B cell (primary cell): ENCODE measurements at regions not wholly inside any gene's neighbourhood (a gene's known extent, or its start where the extent isn't known, plus 50 kb on each side); places are given as distances from the start of the nearest gene placed in this dataset.

Source experiments
- ATAC-seq: fragments of 200-7000 bp; cut with Tn5 transposase; one replicate; pipeline ENCODE4 v1.10.0; 2021; ENCODE audit warnings: low read depth, mild to moderate bottlenecking, moderate number of reproducible peaks, moderate library complexity
- CTCF ChIA-PET: fragments of 350-600 bp; sonication (Branson Sonifier 250); formaldehyde crosslinking; loops from one replicate; lab custom pipeline; 2021; ENCODE audit warnings: antibody characterized with exemption, inconsistent platforms; lab: Charles Lee
- POLR2A ChIA-PET: fragments of 350-600 bp; sonication (Branson Sonifier 250); formaldehyde crosslinking; loops from one replicate; lab custom pipeline; 2021; ENCODE audit warnings: antibody characterized with exemption; lab: Charles Lee
- DNase-seq: peaks from one replicate; pipeline ENCODE4 v3.0.0; 2013
- H2AFZ ChIP-seq: 2 replicates; pipeline ENCODE4 v1.6.1; 2012; ENCODE audit warnings: mild to moderate bottlenecking, low read depth, low read length; ENCODE audit not compliant: insufficient read depth, poor library complexity, severe bottlenecking
- H3K27ac ChIP-seq, 2 donors: 1 replicate in 1 of 2; 2 replicates in 1 of 2; pipeline ENCODE4 v1.5.1; 2012 to 2013; ENCODE audit warnings: low read length in 2 of 2, mild to moderate bottlenecking in 2 of 2, moderate library complexity in 1 of 2
- H3K27me3 ChIP-seq, 4 experiments: fragments of 200-600 bp in 1 of 4; sonication (generic) in 1 of 4; replicated peaks in 1 of 4; 1 replicate in 2 of 4; 2 replicates in 2 of 4; pipeline versions ENCODE4 v1.6.1 to v1.7.0; 2013 to 2016; ENCODE audit warnings: low read length in 3 of 4, mild to moderate bottlenecking in 2 of 4, mixed read lengths in 1 of 4, moderate library complexity in 1 of 4; ENCODE audit not compliant: insufficient read depth in 4 of 4, control insufficient read depth in 3 of 4; ENCODE audit errors: control extremely low read depth in 1 of 4
- H3K36me3 ChIP-seq, 2 experiments: replicated peaks in 1 of 2; 1 replicate in 1 of 2; 2 replicates in 1 of 2; pipeline versions ENCODE4 v1.6.1 to v1.7.1; 2013; ENCODE audit warnings: low read length in 1 of 2; ENCODE audit not compliant: insufficient read depth in 2 of 2, control insufficient read depth in 1 of 2; ENCODE audit errors: control extremely low read depth in 1 of 2, extremely low read depth in 1 of 2
- H3K4me1 ChIP-seq, 2 donors: fragments of 200-600 bp in 1 of 2; sonication (generic) in 1 of 2; 1 replicate in 1 of 2; 2 replicates in 1 of 2; pipeline versions ENCODE4 v1.5.1 to v1.6.1; 2013 to 2017; ENCODE audit warnings: low read length in 2 of 2; ENCODE audit not compliant: control insufficient read depth in 2 of 2, insufficient read depth in 2 of 2
- H3K4me2 ChIP-seq: replicated peaks from 2 replicates; pipeline ENCODE3; 2012; ENCODE audit warnings: mild to moderate bottlenecking, low read depth, low read length; ENCODE audit not compliant: poor library complexity, severe bottlenecking
- H3K4me3 ChIP-seq, 5 experiments: fragments of 200-600 bp in 1 of 5; sonication (generic) in 1 of 5; 1 replicate in 3 of 5; 2 replicates in 2 of 5; pipeline versions ENCODE4 v1.5.1 to v1.7.0; 2011 to 2016; ENCODE audit warnings: low read length in 4 of 5, mild to moderate bottlenecking in 4 of 5, low read depth in 2 of 5, control low read depth in 1 of 5, moderate library complexity in 1 of 5; ENCODE audit not compliant: insufficient read depth in 1 of 5; ENCODE audit errors: control extremely low read depth in 1 of 5, extremely low read depth in 1 of 5
- H3K79me2 ChIP-seq: fragments of 200-600 bp; sonication (generic); one replicate; pipeline ENCODE4 v1.6.0; 2016; ENCODE audit warnings: low read length; ENCODE audit not compliant: control insufficient read depth, insufficient read depth
- H3K9ac ChIP-seq: fragments of 200-600 bp; sonication (generic); 2 replicates; pipeline ENCODE4 v1.6.1; 2017; ENCODE audit warnings: mild to moderate bottlenecking, low read length, moderate library complexity
- H3K9me3 ChIP-seq, 3 donors: one replicate each; pipeline versions ENCODE4 v1.6.1 to v1.7.1; 2013; ENCODE audit warnings: low read length in 2 of 3; ENCODE audit not compliant: control insufficient read depth in 2 of 3, insufficient read depth in 1 of 3; ENCODE audit errors: control extremely low read depth in 1 of 3
- H4K20me1 ChIP-seq: 2 replicates; pipeline ENCODE4 v1.6.0; 2012; ENCODE audit warnings: mild to moderate bottlenecking, low read length; ENCODE audit not compliant: insufficient read depth, control insufficient read depth, poor library complexity, severe bottlenecking
- H3K27ac Mint-ChIP-seq: one replicate; pipeline ENCODE4 v1.8.0; 2021; ENCODE audit warnings: mixed read lengths
- H3K27me3 Mint-ChIP-seq: one replicate; pipeline ENCODE4 v1.8.0; 2021; ENCODE audit warnings: mixed read lengths
- H3K4me1 Mint-ChIP-seq: one replicate; pipeline ENCODE4 v1.8.0; 2021; ENCODE audit warnings: mixed read lengths
- H3K4me3 Mint-ChIP-seq: one replicate; pipeline ENCODE4 v1.8.0; 2021; ENCODE audit warnings: mixed read lengths
- H3K9me3 Mint-ChIP-seq: one replicate; pipeline ENCODE4 v1.8.0; 2022; ENCODE audit warnings: mixed read lengths; ENCODE audit not compliant: insufficient read depth
- EZH2 ChIP-seq: IDR thresholded peaks from 2 replicates; pipeline ENCODE4 v1.6.1; 2012; ENCODE audit warnings: borderline replicate concordance, low read depth, mild to moderate bottlenecking, moderate library complexity, low read length; ENCODE audit not compliant: insufficient read depth, poor library complexity, severe bottlenecking
- WGBS: methylation state at CpG from one replicate; pipeline ENCODE4 v1.1.5; 2013; ENCODE audit warnings: missing lambda C conversion rate; ENCODE audit not compliant: insufficient coverage; 5-methylcytosine and 5-hydroxymethylcytosine counted together
- intact Hi-C: fragments of 100-400 bp; cut with micrococcal nuclease; formaldehyde crosslinking; loops from one replicate; pipeline ENCODE4 v1.10.0; 2022
- TF ChIP-seq, protein P1 (sequence below): fragments of 200-600 bp; IDR thresholded peaks from one replicate; pipeline ENCODE4 v1.8.0; 2022; ENCODE audit warnings: antibody characterized with exemption, mild to moderate bottlenecking

GRCh38 chr6:50289366-50289765, 239.6 kb upstream of the DEFB112 start:
- CTCF ChIA-PET = no interaction called here
- Histone ChIP-seq H3K79me2 (no peaks in the 10 kb centered on the region), H3K4me3 (no peak overlapping the region), H4K20me1 (no peaks in the 10 kb centered on the region), H3K4me2 (no peak overlapping the region), H2AFZ (no peak overlapping the region), H3K27ac (no peak overlapping the region), H3K36me3 (no peaks in the 10 kb centered on the region), H3K27me3 (no peaks in the 10 kb centered on the region), H3K9me3 (peaks cover 0 to 4% (median 0%) of the 10 kb centered on the region in 3 donors), H3K4me1 (no peaks in the 10 kb centered on the region), H3K9ac (no peak overlapping the region)
- H3K4me3 Mint-ChIP-seq = no peak overlapping the region
- POLR2A ChIA-PET = no interaction called here
- H3K27ac Mint-ChIP-seq = no peak overlapping the region
- DNase-seq (no peak), ATAC-seq (no peak)
- peaks cover 11% of the 10 kb centered on the region for H3K9me3 Mint-ChIP-seq
- no peaks in the 10 kb centered on the region for H3K4me1 Mint-ChIP-seq
- WGBS = no CpG with 5 or more reads among the region's 1 CpG
- TF ChIP-seq EZH2 = no peak
- TF ChIP-seq, protein P1, sequence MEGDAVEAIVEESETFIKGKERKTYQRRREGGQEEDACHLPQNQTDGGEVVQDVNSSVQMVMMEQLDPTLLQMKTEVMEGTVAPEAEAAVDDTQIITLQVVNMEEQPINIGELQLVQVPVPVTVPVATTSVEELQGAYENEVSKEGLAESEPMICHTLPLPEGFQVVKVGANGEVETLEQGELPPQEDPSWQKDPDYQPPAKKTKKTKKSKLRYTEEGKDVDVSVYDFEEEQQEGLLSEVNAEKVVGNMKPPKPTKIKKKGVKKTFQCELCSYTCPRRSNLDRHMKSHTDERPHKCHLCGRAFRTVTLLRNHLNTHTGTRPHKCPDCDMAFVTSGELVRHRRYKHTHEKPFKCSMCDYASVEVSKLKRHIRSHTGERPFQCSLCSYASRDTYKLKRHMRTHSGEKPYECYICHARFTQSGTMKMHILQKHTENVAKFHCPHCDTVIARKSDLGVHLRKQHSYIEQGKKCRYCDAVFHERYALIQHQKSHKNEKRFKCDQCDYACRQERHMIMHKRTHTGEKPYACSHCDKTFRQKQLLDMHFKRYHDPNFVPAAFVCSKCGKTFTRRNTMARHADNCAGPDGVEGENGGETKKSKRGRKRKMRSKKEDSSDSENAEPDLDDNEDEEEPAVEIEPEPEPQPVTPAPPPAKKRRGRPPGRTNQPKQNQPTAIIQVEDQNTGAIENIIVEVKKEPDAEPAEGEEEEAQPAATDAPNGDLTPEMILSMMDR = no peak
- no peaks in the 10 kb centered on the region for H3K27me3 Mint-ChIP-seq
- intact Hi-C loops = no loop called here

- no peak overlapping the region for H3K4me2 ChIP-seq
- no peaks in the 10 kb centered on the region for H4K20me1 ChIP-seq
- H3K79me2 ChIP-seq = no peaks in the 10 kb centered on the region
- Mint-ChIP-seq H3K27me3 (no peaks in the 10 kb centered on the region), H3K9me3 (no peaks in the 10 kb centered on the region), H3K27ac (no peak overlapping the region), H3K4me3 (no peak overlapping the region), H3K4me1 (no peaks in the 10 kb centered on the region)
- DNase-seq (no peak), ATAC-seq (no peak)
- no peak for TF ChIP-seq EZH2
- TF ChIP-seq, protein P1 = no peak
- no peak overlapping the region for H3K9ac ChIP-seq
- no peaks in the 10 kb centered on the region for H3K27me3 ChIP-seq
- CTCF ChIA-PET = no interaction called here
- intact Hi-C loops = no loop called here
- POLR2A ChIA-PET = no interaction called here
- H3K4me1 ChIP-seq = no peaks in the 10 kb centered on the region
- H2AFZ ChIP-seq = no peak overlapping the region
- H3K36me3 ChIP-seq = no peaks in the 10 kb centered on the region
- peaks cover 0 to 2% (median 0%) of the 10 kb centered on the region in 3 donors for H3K9me3 ChIP-seq
- no CpG with 5 or more reads among the region's 2 CpGs for WGBS
- no peak overlapping the region for H3K4me3 ChIP-seq
- H3K27ac ChIP-seq = no peak overlapping the region
Observed at GRCh38 chr6:50301307-50301706, 251.6 kb upstream of the DEFB112 start.
